ENCODE measurements at regions not wholly inside any gene's neighbourhood (a gene's known extent, or its start where the extent isn't known, plus 50 kb on each side); places are given as distances from the start of the nearest gene placed in this dataset.
"Not testable (repeated sequence)": the region's sequence is repeated elsewhere in the genome, so short reads cannot be mapped to it uniquely, and the experiment has no call there.

GRCh38 chr17:43345515-43345914 is 53.3 kb upstream of the ARL4D start:
- DNase-seq = not testable (repeated sequence)

GRCh38 chr17:43344685-43345084 is 54.1 kb upstream of the ARL4D start:
- DNase-seq = no peak

GRCh38 chr17:43342589-43342890 is 56.3 kb upstream of the ARL4D start:
- no peak for DNase-seq

GRCh38 chr17:43341715-43342588 is 56.8 kb upstream of the ARL4D start:
- no peak for DNase-seq

- peak; percentile 54 for DNase-seq
Observed at GRCh38 chr17:43338886-43339516, 59.8 kb upstream of the ARL4D start.

- DNase-seq = no peak
Observed at GRCh38 chr17:43337684-43338428, 60.9 kb upstream of the ARL4D start.

GRCh38 chr17:43334738-43335402 is 63.9 kb upstream of the ARL4D start:
- no peak for DNase-seq

- DNase-seq = no peak
Observed at GRCh38 chr17:43333433-43333943, 65.3 kb upstream of the ARL4D start.

- DNase-seq = no peak
Observed at GRCh38 chr17:43332230-43332629, 66.6 kb upstream of the ARL4D start.

- no peak for DNase-seq
Observed at GRCh38 chr17:43330876-43331639, 67.7 kb upstream of the ARL4D start.

GRCh38 chr17:43329183-43329582 is 69.6 kb upstream of the ARL4D start:
- DNase-seq = no peak

GRCh38 chr17:43328650-43329049 is 70.1 kb upstream of the ARL4D start:
- no peak for DNase-seq

- no peak for DNase-seq
Observed at GRCh38 chr17:43327834-43328420, 70.9 kb upstream of the ARL4D start.

GRCh38 chr17:43327421-43327820 is 71.4 kb upstream of the ARL4D start:
- no peak for DNase-seq

- no peak for DNase-seq
Observed at GRCh38 chr17:43326490-43327275, 72.1 kb upstream of the ARL4D start.

- DNase-seq = no peak
Observed at GRCh38 chr17:43324205-43324893, 74.4 kb upstream of the ARL4D start.

GRCh38 chr17:43319293-43320124 is 79.3 kb upstream of the ARL4D start:
- DNase-seq = no peak

- no peak for DNase-seq
Observed at GRCh38 chr17:43316522-43317142, 82.2 kb upstream of the ARL4D start.

Data from NCI-H748 treated with DMSO at 0.1 percent for 48 hours (cell line).